ENCODE measurements at regions not wholly inside any gene's neighbourhood (a gene's known extent, or its start where the extent isn't known, plus 50 kb on each side); places are given as distances from the start of the nearest gene placed in this dataset.

GRCh38 chr13:81848291-81848690, 1507.4 kb upstream of the SPRY2 start:
- Histone ChIP-seq H3K4me3 (ENCODE audit: low read length in 2 of 2) (no peak overlapping the region), H3K27me3 (ENCODE audit: control insufficient read depth in 2 of 2, insufficient read depth in 1 of 2, low read length in 1 of 2) (no peaks in the 10 kb centered on the region), H3K4me1 (ENCODE audit: control insufficient read depth in 2 of 2, insufficient read depth in 2 of 2, low read length in 2 of 2) (no peaks in the 10 kb centered on the region), H3K9me3 (ENCODE audit: control insufficient read depth in 2 of 2, insufficient read depth in 1 of 2, low read length in 1 of 2) (no peaks in the 10 kb centered on the region), H3K36me3 (ENCODE audit: control insufficient read depth in 2 of 2, insufficient read depth in 2 of 2, low read length in 1 of 2) (no peaks in the 10 kb centered on the region), H3K27ac (ENCODE audit: low read depth in 1 of 2, low read length in 1 of 2) (no peak overlapping the region)
- no peak for DNase-seq (ENCODE audit: low read depth in 6 of 9, low spot score in 9 of 9)

DNA sequence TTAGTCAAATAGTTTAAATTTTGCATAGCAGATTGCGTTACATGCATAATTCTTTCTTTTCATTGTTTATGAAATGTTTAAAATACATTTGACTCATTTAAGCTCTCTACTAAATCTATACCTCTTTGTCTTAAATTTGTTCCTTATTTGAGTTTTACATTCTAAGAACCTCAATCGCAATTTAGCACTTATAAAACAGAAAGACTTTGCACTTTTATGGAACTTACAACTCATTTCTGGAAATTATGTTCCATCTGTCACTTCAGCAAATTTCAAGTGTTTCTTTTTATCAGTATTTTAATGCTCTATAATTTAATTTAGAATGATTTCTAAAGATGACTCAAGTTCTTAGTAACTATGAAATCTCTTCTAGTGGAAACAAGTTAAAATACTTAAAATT, 1505.8 kb upstream of the SPRY2 start:
- no peak for DNase-seq (ENCODE audit: low read depth in 6 of 9, low spot score in 9 of 9)
- 90% methylated on average over 2 of the region's 2 CpGs for WGBS
- H3K27ac ChIP-seq (ENCODE audit: low read depth in 1 of 2, low read length in 1 of 2) = no peak overlapping the region
- H3K36me3 ChIP-seq (ENCODE audit: control insufficient read depth in 2 of 2, insufficient read depth in 2 of 2, low read length in 1 of 2) = no peaks in the 10 kb centered on the region
- no peaks in the 10 kb centered on the region for H3K27me3 ChIP-seq (ENCODE audit: control insufficient read depth in 2 of 2, insufficient read depth in 1 of 2, low read length in 1 of 2)
- no peaks in the 10 kb centered on the region for H3K4me1 ChIP-seq (ENCODE audit: control insufficient read depth in 2 of 2, insufficient read depth in 2 of 2, low read length in 2 of 2)
- no peak overlapping the region for H3K4me3 ChIP-seq (ENCODE audit: low read length in 2 of 2)
- no peaks in the 10 kb centered on the region for H3K9me3 ChIP-seq (ENCODE audit: control insufficient read depth in 2 of 2, insufficient read depth in 1 of 2, low read length in 1 of 2)

DNA sequence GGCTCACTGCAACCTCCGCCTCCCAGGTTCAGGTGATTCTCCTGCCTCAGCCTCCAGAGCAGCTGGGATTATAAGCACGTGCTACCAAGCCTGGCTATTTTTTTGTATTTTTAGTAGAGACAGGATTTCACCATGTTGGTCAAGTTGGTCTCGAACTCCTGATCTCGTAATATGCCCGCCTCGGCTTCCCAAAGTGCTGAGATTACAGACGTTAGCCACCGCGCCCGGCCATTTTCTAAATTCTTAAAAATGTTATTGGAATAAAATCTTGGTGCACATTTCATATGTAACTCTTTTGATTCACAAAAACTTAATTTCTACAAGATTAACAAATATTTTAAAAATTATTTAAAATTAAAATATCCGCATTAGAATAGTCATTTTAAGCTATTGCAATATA, 1480.3 kb upstream of the SPRY2 start:
- Histone ChIP-seq H3K27ac (ENCODE audit: low read depth in 1 of 2, low read length in 1 of 2) (no peak overlapping the region), H3K27me3 (ENCODE audit: control insufficient read depth in 2 of 2, insufficient read depth in 1 of 2, low read length in 1 of 2) (no peaks in the 10 kb centered on the region), H3K9me3 (ENCODE audit: control insufficient read depth in 2 of 2, insufficient read depth in 1 of 2, low read length in 1 of 2) (no peaks in the 10 kb centered on the region), H3K4me3 (ENCODE audit: low read length in 2 of 2) (no peak overlapping the region), H3K4me1 (ENCODE audit: control insufficient read depth in 2 of 2, insufficient read depth in 2 of 2, low read length in 2 of 2) (no peaks in the 10 kb centered on the region), H3K36me3 (ENCODE audit: control insufficient read depth in 2 of 2, insufficient read depth in 2 of 2, low read length in 1 of 2) (no peaks in the 10 kb centered on the region)
- 96% methylated on average over 11 of the region's 11 CpGs for WGBS
- no peak for DNase-seq (ENCODE audit: low read depth in 6 of 9, low spot score in 9 of 9)

DNA sequence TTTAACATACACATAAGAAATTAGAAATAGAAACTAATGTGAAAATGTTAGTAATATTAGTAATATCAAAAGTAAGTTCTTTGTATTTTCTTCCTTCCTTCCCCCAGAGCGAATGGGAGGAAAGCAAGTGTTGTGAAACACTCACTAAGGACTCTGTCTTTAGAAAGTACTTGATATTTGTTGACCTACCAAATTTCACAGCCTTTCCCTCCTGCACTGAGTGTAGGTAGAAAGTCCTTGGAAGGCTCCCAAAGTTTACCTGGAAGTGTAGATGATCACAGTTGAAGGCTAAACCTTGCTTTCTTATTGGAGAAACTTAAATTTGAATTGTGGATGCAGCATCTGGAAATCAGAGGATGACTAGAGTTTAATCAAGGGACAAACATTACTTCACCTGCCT, 1459.5 kb upstream of the SPRY2 start:
- DNase-seq (ENCODE audit: low read depth in 6 of 9, low spot score in 9 of 9) = no peak
- H3K9me3 ChIP-seq (ENCODE audit: control insufficient read depth in 2 of 2, insufficient read depth in 1 of 2, low read length in 1 of 2) = no peaks in the 10 kb centered on the region

DNA sequence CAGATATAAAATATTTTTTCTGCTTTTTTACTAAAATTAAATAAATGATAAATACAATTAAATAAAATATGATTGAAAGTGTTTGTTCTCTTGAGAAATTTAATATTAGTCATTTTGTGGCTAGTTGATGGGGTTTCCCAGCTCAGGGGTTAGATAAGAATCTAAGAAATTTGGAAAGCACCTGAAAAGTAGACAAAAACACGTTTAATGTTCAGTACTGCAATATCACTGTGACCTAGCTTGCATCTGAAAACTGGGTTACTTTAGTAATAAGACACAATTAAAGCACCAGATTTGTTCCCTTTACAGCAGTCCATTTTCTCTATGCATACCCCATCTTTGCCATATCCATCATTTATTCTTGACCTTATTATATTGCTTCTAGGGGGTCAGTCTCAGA, 1454.8 kb upstream of the SPRY2 start:
- no peak for DNase-seq (ENCODE audit: low read depth in 6 of 9, low spot score in 9 of 9)
- Histone ChIP-seq H3K27ac (ENCODE audit: low read depth in 1 of 2, low read length in 1 of 2) (no peak overlapping the region), H3K36me3 (ENCODE audit: control insufficient read depth in 2 of 2, insufficient read depth in 2 of 2, low read length in 1 of 2) (no peaks in the 10 kb centered on the region), H3K4me3 (ENCODE audit: low read length in 2 of 2) (no peak overlapping the region), H3K9me3 (ENCODE audit: control insufficient read depth in 2 of 2, insufficient read depth in 1 of 2, low read length in 1 of 2) (no peaks in the 10 kb centered on the region), H3K4me1 (ENCODE audit: control insufficient read depth in 2 of 2, insufficient read depth in 2 of 2, low read length in 2 of 2) (no peaks in the 10 kb centered on the region), H3K27me3 (ENCODE audit: control insufficient read depth in 2 of 2, insufficient read depth in 1 of 2, low read length in 1 of 2) (no peaks in the 10 kb centered on the region)
- whole genome bisulfite sequencing = 71% methylated on average over 1 of the region's 1 CpG

More for the DNA sequence above, 1459.5 kb upstream of the SPRY2 start:
- H3K4me1 ChIP-seq (ENCODE audit: control insufficient read depth in 2 of 2, insufficient read depth in 2 of 2, low read length in 2 of 2) = no peaks in the 10 kb centered on the region
- H3K4me3 ChIP-seq (ENCODE audit: low read length in 2 of 2) = no peak overlapping the region
- H3K27ac ChIP-seq (ENCODE audit: low read depth in 1 of 2, low read length in 1 of 2) = no peak overlapping the region
- 79% methylated on average over 1 of the region's 1 CpG for WGBS
- no peaks in the 10 kb centered on the region for H3K27me3 ChIP-seq (ENCODE audit: control insufficient read depth in 2 of 2, insufficient read depth in 1 of 2, low read length in 1 of 2)
- no peaks in the 10 kb centered on the region for H3K36me3 ChIP-seq (ENCODE audit: control insufficient read depth in 2 of 2, insufficient read depth in 2 of 2, low read length in 1 of 2)

DNA sequence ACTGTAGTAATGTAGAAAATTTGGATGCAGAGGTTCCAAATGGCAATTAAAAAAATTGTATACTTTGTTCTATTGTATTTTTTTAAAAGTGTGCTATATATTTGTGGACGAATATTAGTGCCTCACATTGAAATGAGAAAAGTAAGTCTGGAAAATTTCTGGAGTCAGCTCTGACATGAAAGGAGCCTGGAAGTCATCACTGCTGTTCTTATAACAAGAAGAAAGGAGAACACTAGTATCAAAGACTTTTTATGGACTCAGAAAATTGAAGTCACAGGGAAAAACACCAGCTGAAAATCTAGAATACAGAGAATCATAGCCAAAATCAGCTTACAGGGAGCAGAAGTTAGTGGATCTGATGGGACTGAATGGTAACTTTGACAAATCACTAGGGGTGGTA, 1450.7 kb upstream of the SPRY2 start:
- no peaks in the 10 kb centered on the region for H3K4me1 ChIP-seq (ENCODE audit: control insufficient read depth in 2 of 2, insufficient read depth in 2 of 2, low read length in 2 of 2)
- no peak overlapping the region for H3K4me3 ChIP-seq (ENCODE audit: low read length in 2 of 2)
- no peak for DNase-seq (ENCODE audit: low read depth in 6 of 9, low spot score in 9 of 9)
- no peaks in the 10 kb centered on the region for H3K27me3 ChIP-seq (ENCODE audit: control insufficient read depth in 2 of 2, insufficient read depth in 1 of 2, low read length in 1 of 2)
- no peaks in the 10 kb centered on the region for H3K36me3 ChIP-seq (ENCODE audit: control insufficient read depth in 2 of 2, insufficient read depth in 2 of 2, low read length in 1 of 2)
- H3K27ac ChIP-seq (ENCODE audit: low read depth in 1 of 2, low read length in 1 of 2) = no peak overlapping the region
- WGBS = 82% methylated on average over 1 of the region's 1 CpG
- no peaks in the 10 kb centered on the region for H3K9me3 ChIP-seq (ENCODE audit: control insufficient read depth in 2 of 2, insufficient read depth in 1 of 2, low read length in 1 of 2)

DNA sequence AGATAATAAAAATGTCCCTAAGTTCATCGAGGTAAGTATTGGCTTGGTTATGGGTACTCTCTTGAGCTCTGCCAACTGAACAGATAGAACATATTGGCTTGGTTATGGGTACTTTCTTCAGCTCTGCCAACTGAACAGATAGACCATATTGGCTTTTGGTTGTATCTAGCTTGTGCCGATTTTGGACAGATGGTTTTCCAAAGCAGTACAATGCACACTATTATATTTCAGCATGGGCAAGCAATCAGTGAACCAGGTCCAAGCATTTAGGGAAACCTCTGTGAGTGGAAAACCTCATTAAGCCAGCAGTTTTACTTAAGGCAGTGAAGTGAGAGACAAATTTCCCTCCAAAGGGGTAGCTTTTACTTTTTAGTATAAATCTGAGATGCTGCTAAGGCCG, 1440.5 kb upstream of the SPRY2 start:
- H3K27ac ChIP-seq (ENCODE audit: low read depth in 1 of 2, low read length in 1 of 2) = no peak overlapping the region
- H3K9me3 ChIP-seq (ENCODE audit: control insufficient read depth in 2 of 2, insufficient read depth in 1 of 2, low read length in 1 of 2) = no peaks in the 10 kb centered on the region
- 88% methylated on average over 3 of the region's 3 CpGs for WGBS
- no peak overlapping the region for H3K4me3 ChIP-seq (ENCODE audit: low read length in 2 of 2)
- H3K36me3 ChIP-seq (ENCODE audit: control insufficient read depth in 2 of 2, insufficient read depth in 2 of 2, low read length in 1 of 2) = no peaks in the 10 kb centered on the region
- H3K27me3 ChIP-seq (ENCODE audit: control insufficient read depth in 2 of 2, insufficient read depth in 1 of 2, low read length in 1 of 2) = no peaks in the 10 kb centered on the region
- no peaks in the 10 kb centered on the region for H3K4me1 ChIP-seq (ENCODE audit: control insufficient read depth in 2 of 2, insufficient read depth in 2 of 2, low read length in 2 of 2)
- DNase-seq (ENCODE audit: low read depth in 6 of 9, low spot score in 9 of 9) = no peak

GRCh38 chr13:81779876-81780275, 1439.0 kb upstream of the SPRY2 start:
- no peak for DNase-seq (ENCODE audit: low read depth in 6 of 9, low spot score in 9 of 9)
- no peak overlapping the region for H3K4me3 ChIP-seq (ENCODE audit: low read length in 2 of 2)
- no peaks in the 10 kb centered on the region for H3K4me1 ChIP-seq (ENCODE audit: control insufficient read depth in 2 of 2, insufficient read depth in 2 of 2, low read length in 2 of 2)
- no peak overlapping the region for H3K27ac ChIP-seq (ENCODE audit: low read depth in 1 of 2, low read length in 1 of 2)
- no peaks in the 10 kb centered on the region for H3K36me3 ChIP-seq (ENCODE audit: control insufficient read depth in 2 of 2, insufficient read depth in 2 of 2, low read length in 1 of 2)
- no peaks in the 10 kb centered on the region for H3K27me3 ChIP-seq (ENCODE audit: control insufficient read depth in 2 of 2, insufficient read depth in 1 of 2, low read length in 1 of 2)
- H3K9me3 ChIP-seq (ENCODE audit: control insufficient read depth in 2 of 2, insufficient read depth in 1 of 2, low read length in 1 of 2) = no peaks in the 10 kb centered on the region

- H3K4me1 ChIP-seq (ENCODE audit: control insufficient read depth in 2 of 2, insufficient read depth in 2 of 2, low read length in 2 of 2) = no peaks in the 10 kb centered on the region
- H3K36me3 ChIP-seq (ENCODE audit: control insufficient read depth in 2 of 2, insufficient read depth in 2 of 2, low read length in 1 of 2) = no peaks in the 10 kb centered on the region
- DNase-seq (ENCODE audit: low read depth in 6 of 9, low spot score in 9 of 9) = no peak
- 98% methylated on average over 1 of the region's 1 CpG for WGBS
- no peaks in the 10 kb centered on the region for H3K9me3 ChIP-seq (ENCODE audit: control insufficient read depth in 2 of 2, insufficient read depth in 1 of 2, low read length in 1 of 2)
- H3K4me3 ChIP-seq (ENCODE audit: low read length in 2 of 2) = no peak overlapping the region
- H3K27me3 ChIP-seq (ENCODE audit: control insufficient read depth in 2 of 2, insufficient read depth in 1 of 2, low read length in 1 of 2) = no peaks in the 10 kb centered on the region
- no peak overlapping the region for H3K27ac ChIP-seq (ENCODE audit: low read depth in 1 of 2, low read length in 1 of 2)
These were observed 1437.4 kb upstream of the SPRY2 start for GRCh38 chr13:81778350-81778749.

DNA sequence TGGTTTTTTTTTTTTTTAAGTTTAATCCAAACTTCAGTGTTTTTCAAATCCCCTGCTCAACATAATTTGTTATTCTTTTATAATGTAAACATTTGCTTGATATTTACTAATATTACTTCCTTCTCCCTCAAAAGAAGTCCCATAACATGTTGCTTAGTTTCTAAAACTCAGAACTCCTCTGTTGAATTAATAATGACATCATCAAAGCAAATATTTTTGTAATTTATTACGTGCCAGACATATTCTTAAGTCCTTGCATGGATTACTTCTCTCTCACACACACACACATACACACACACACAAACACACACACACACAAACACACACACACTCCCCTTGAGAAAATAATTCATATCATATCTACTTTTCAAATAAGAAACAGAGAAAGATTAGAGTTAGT, 1432.3 kb upstream of the SPRY2 start:
- 87% methylated on average over 1 of the region's 1 CpG for WGBS
- Histone ChIP-seq H3K4me3 (ENCODE audit: low read length in 2 of 2) (no peak overlapping the region), H3K27me3 (ENCODE audit: control insufficient read depth in 2 of 2, insufficient read depth in 1 of 2, low read length in 1 of 2) (no peaks in the 10 kb centered on the region), H3K4me1 (ENCODE audit: control insufficient read depth in 2 of 2, insufficient read depth in 2 of 2, low read length in 2 of 2) (no peaks in the 10 kb centered on the region), H3K36me3 (ENCODE audit: control insufficient read depth in 2 of 2, insufficient read depth in 2 of 2, low read length in 1 of 2) (no peaks in the 10 kb centered on the region), H3K9me3 (ENCODE audit: control insufficient read depth in 2 of 2, insufficient read depth in 1 of 2, low read length in 1 of 2) (no peaks in the 10 kb centered on the region), H3K27ac (ENCODE audit: low read depth in 1 of 2, low read length in 1 of 2) (no peak overlapping the region)
- no peak for DNase-seq (ENCODE audit: low read depth in 6 of 9, low spot score in 9 of 9)

Data from thymus (tissue), 11 donors.